Activated naive CD4-positive, alpha-beta T cell treated with anti-CD3 and anti-CD28 coated beads for 36 hours (primary cell): ENCODE measurements at regions not wholly inside any gene's neighbourhood (a gene's known extent, or its start where the extent isn't known, plus 50 kb on each side); places are given as distances from the start of the nearest gene placed in this dataset.

Experiments used
- CTCF ChIA-PET: fragments of 350-600 bp; sonication (Branson Sonifier 250); formaldehyde crosslinking; loops from one replicate; lab custom pipeline; 2021; ENCODE audit warnings: antibody characterized with exemption; lab: Charles Lee
- DNase-seq: peaks from one replicate; pipeline ENCODE4 v3.0.0-alpha.2; 2020
- H3K27ac Mint-ChIP-seq: one replicate; pipeline ENCODE4 v1.8.0; 2021; ENCODE audit warnings: mild to moderate bottlenecking, mixed read lengths
- H3K27me3 Mint-ChIP-seq: one replicate; pipeline ENCODE4 v1.8.0; 2021; ENCODE audit warnings: low read depth, mixed read lengths
- H3K36me3 Mint-ChIP-seq: one replicate; pipeline ENCODE4 v1.8.0; 2021; ENCODE audit warnings: low read depth, mixed read lengths
- H3K4me1 Mint-ChIP-seq: one replicate; pipeline ENCODE4 v1.8.0; 2021; ENCODE audit warnings: low read depth, mixed read lengths
- H3K4me3 Mint-ChIP-seq: one replicate; pipeline ENCODE4 v1.8.0; 2021; ENCODE audit warnings: mild to moderate bottlenecking, moderate library complexity, mixed read lengths
- H3K9me3 Mint-ChIP-seq: one replicate; pipeline ENCODE4 v1.8.0; 2021; ENCODE audit warnings: mixed read lengths
- intact Hi-C: fragments of 100-400 bp; cut with micrococcal nuclease; formaldehyde crosslinking; loops from one replicate; pipeline ENCODE4 v1.15.1; 2023

- Mint-ChIP-seq H3K27me3 (peaks cover 5% of the 10 kb centered on the region), H3K9me3 (no peaks in the 10 kb centered on the region), H3K36me3 (no peaks in the 10 kb centered on the region), H3K27ac (no peak overlapping the region), H3K4me1 (no peaks in the 10 kb centered on the region), H3K4me3 (no peak overlapping the region)
- intact Hi-C loops: no loop called here
- CTCF ChIA-PET: no interaction called here
- DNase-seq: no peak
Measured at GRCh38 chr2:60116161-60116875, 437.1 kb downstream of the BCL11A start.

DNA sequence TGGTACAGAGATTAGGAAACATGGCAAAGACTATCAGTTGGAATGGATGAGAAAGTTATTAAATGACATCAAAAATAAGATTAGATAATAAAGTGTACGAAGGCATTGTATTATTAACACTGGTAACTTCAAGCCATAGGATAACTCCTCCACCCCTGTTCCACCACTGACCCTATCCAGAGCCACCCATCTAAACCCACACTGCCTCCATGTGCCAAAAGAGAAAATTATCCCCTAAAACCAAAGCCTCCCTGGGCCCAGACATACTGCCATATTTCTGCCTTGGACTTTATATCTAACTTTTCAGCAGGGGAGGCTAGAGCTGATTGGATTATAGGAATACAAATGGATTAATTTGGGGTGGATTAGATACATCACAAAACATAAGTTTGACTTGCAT, 443.7 kb downstream of the BCL11A start:
- H3K27me3 Mint-ChIP-seq: no peaks in the 10 kb centered on the region
- H3K36me3 Mint-ChIP-seq: no peaks in the 10 kb centered on the region
- DNase-seq: no peak
- H3K4me3 Mint-ChIP-seq: no peak overlapping the region
- intact Hi-C loops: no loop called here
- CTCF ChIA-PET: no interaction called here
- no peaks in the 10 kb centered on the region for H3K9me3 Mint-ChIP-seq
- H3K27ac Mint-ChIP-seq: no peak overlapping the region
- H3K4me1 Mint-ChIP-seq: peaks cover 9% of the 10 kb centered on the region

- Mint-ChIP-seq H3K4me1 (peaks cover 15% of the 10 kb centered on the region), H3K36me3 (no peaks in the 10 kb centered on the region), H3K9me3 (no peaks in the 10 kb centered on the region), H3K27ac (no peak overlapping the region), H3K4me3 (no peak overlapping the region), H3K27me3 (no peaks in the 10 kb centered on the region)
- no peak for DNase-seq
- CTCF ChIA-PET: interaction anchor here (0.8 kb wide), 1 partner anchor 47 kb away, joined by 3 read pairs; no protein-coding TSS in a partner anchor
- intact Hi-C loops: no loop called here
Measured at GRCh38 chr2:60106836-60107529, 446.5 kb downstream of the BCL11A start.

GRCh38 chr2:60105906-60106305, 447.5 kb downstream of the BCL11A start:
- no peak for DNase-seq
- no peak overlapping the region for H3K4me3 Mint-ChIP-seq
- H3K4me1 Mint-ChIP-seq: peaks cover 15% of the 10 kb centered on the region
- intact Hi-C loops: loop anchor here (2.0 kb wide), 1 partner anchor 451 kb away; no protein-coding TSS in a partner anchor
- no peaks in the 10 kb centered on the region for H3K36me3 Mint-ChIP-seq
- no peaks in the 10 kb centered on the region for H3K9me3 Mint-ChIP-seq
- H3K27ac Mint-ChIP-seq: no peak overlapping the region
- H3K27me3 Mint-ChIP-seq: no peaks in the 10 kb centered on the region
- CTCF ChIA-PET: interaction anchor here (0.9 kb wide), 1 partner anchor 48 kb away, joined by 4 read pairs; no protein-coding TSS in a partner anchor

DNA sequence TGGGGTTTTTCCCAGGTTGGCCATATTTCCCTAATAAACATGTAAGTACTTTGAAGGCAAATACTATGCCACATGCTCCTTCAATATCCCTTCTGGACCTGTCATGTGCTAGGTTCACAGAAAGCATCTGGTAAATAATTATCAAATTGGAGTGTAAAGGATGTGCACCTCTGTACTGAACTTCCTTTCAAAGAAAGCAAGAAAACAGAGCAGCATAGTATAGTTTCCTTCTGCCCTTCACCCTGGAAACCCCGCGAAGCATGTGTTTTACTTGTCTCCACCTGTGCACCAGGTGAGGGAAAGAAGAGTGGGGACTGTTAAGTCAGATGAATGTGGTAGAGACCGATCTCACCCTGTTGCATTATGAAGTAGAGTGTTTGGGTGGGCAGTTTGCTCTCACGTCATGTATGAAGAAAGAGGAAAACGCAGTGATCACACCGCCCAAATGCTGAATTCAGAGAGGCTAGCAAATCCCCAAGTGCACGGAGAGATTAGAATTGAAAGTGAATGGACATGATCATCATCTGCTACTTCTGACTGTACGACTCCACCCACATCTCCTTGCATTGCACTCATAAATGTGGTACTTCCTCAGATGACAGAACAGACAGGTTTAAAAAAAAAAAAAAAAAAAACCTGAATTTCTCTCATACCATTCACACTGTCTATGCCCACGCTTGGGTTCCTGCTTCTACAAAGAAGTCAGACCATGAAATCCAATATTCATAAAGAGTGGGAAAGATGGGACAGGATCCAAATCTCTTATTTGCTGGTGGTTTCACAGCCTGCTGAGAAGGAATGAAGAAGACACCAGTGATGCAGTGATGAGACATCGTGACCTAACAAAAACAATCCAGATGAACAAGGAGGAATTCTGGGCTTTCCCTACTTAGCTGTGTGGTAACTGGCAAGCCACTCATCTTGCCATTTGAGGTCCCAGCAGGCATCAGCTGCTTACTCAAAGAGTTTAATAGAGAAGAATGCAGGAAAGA, 448.6 kb downstream of the BCL11A start:
- intact Hi-C loops: loop anchor here (2.0 to 5.0 kb wide), 2 partner anchors 218 to 452 kb away; no protein-coding TSS in a partner anchor
- peak; percentile 30 for DNase-seq
- Mint-ChIP-seq H3K27ac (no peak overlapping the region), H3K36me3 (no peaks in the 10 kb centered on the region), H3K4me3 (peak overlapping the region; percentile 53), H3K9me3 (no peaks in the 10 kb centered on the region), H3K4me1 (peaks cover 15% of the 10 kb centered on the region), H3K27me3 (peaks cover 3% of the 10 kb centered on the region)
- CTCF ChIA-PET: no interaction called here

DNA sequence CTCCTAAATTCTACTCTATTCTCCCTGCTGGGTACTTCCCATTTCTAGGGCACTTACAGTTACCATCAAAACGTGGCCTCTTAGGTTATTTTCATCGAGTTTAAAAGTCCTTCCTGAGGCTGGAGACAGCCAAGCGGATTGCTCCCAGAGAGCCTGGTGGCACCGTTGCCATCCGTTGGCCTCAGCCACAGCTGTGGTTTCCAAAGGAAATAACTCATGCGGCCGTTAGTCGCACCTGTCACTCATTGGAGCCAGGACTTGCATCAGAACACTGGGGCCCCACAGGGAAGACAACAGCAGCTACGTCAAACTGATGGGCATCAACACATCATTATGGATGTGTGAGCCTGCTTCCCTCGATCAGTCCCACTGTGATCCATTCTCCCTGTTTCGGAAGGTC, 453.4 kb downstream of the BCL11A start:
- no peak for DNase-seq
- no peak overlapping the region for H3K4me3 Mint-ChIP-seq
- H3K36me3 Mint-ChIP-seq: no peaks in the 10 kb centered on the region
- no peak overlapping the region for H3K27ac Mint-ChIP-seq
- intact Hi-C loops: loop anchor here (5.0 kb wide), 1 partner anchor 213 kb away; no protein-coding TSS in a partner anchor
- H3K4me1 Mint-ChIP-seq: peaks cover 9% of the 10 kb centered on the region
- no peaks in the 10 kb centered on the region for H3K9me3 Mint-ChIP-seq
- CTCF ChIA-PET: no interaction called here
- H3K27me3 Mint-ChIP-seq: peaks cover 5% of the 10 kb centered on the region

DNA sequence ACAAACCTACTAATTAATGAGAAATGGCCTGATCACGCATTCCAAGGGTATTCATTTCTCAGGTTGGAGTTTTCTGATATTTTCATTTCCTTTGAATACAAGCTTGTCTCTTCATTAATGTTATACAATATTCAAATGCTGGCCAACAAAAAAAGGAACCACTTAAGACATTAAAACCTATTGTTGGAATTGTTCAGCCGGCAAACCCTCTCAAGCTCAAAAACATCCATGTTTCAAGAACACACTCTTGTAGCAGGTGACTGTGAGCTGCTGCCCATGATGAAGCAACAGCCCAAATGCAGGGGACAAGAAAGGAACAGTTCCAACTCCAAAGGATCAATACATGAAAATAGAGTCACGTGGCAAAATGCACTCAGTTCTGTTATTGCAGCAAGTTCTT, 454.5 kb downstream of the BCL11A start:
- Mint-ChIP-seq H3K9me3 (no peaks in the 10 kb centered on the region), H3K27me3 (peaks cover 5% of the 10 kb centered on the region), H3K36me3 (no peaks in the 10 kb centered on the region), H3K27ac (no peak overlapping the region), H3K4me3 (no peak overlapping the region), H3K4me1 (no peaks in the 10 kb centered on the region)
- intact Hi-C loops: no loop called here
- no peak for DNase-seq
- CTCF ChIA-PET: no interaction called here

DNA sequence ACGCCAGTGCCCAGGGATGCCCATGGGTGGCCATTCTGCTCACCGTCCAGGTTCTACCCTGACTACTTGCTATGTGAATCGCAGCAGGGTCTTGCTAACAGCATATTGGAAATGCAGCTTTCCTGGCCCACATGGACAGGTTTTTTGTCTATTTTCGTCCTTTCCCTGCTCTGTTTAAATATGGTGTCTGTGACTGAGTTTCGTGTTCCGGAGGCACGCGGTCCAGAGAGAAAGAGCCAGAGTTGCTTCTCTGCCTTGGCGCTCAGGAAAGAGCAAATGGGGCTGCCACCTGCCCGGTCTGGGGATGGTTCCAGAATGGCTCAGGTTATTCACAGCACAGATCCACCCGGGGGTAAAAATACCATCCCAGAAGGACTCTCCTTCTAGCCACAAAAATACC, 456.2 kb downstream of the BCL11A start:
- Mint-ChIP-seq H3K9me3 (no peaks in the 10 kb centered on the region), H3K27me3 (peaks cover 5% of the 10 kb centered on the region), H3K4me3 (no peak overlapping the region), H3K27ac (no peak overlapping the region), H3K36me3 (no peaks in the 10 kb centered on the region), H3K4me1 (no peaks in the 10 kb centered on the region)
- CTCF ChIA-PET: no interaction called here
- intact Hi-C loops: no loop called here
- no peak for DNase-seq

- Mint-ChIP-seq H3K4me1 (no peaks in the 10 kb centered on the region), H3K27ac (no peak overlapping the region), H3K9me3 (no peaks in the 10 kb centered on the region), H3K27me3 (peaks cover 5% of the 10 kb centered on the region), H3K36me3 (no peaks in the 10 kb centered on the region), H3K4me3 (no peak overlapping the region)
- CTCF ChIA-PET: no interaction called here
- intact Hi-C loops: no loop called here
- DNase-seq: no peak
Measured at GRCh38 chr2:60096556-60096955, 456.9 kb downstream of the BCL11A start.

GRCh38 chr2:60095903-60096302, 457.6 kb downstream of the BCL11A start:
- no peaks in the 10 kb centered on the region for H3K9me3 Mint-ChIP-seq
- no peaks in the 10 kb centered on the region for H3K4me1 Mint-ChIP-seq
- intact Hi-C loops: no loop called here
- DNase-seq: no peak
- no peaks in the 10 kb centered on the region for H3K36me3 Mint-ChIP-seq
- no peak overlapping the region for H3K4me3 Mint-ChIP-seq
- no peak overlapping the region for H3K27ac Mint-ChIP-seq
- CTCF ChIA-PET: no interaction called here
- H3K27me3 Mint-ChIP-seq: peaks cover 5% of the 10 kb centered on the region

DNA sequence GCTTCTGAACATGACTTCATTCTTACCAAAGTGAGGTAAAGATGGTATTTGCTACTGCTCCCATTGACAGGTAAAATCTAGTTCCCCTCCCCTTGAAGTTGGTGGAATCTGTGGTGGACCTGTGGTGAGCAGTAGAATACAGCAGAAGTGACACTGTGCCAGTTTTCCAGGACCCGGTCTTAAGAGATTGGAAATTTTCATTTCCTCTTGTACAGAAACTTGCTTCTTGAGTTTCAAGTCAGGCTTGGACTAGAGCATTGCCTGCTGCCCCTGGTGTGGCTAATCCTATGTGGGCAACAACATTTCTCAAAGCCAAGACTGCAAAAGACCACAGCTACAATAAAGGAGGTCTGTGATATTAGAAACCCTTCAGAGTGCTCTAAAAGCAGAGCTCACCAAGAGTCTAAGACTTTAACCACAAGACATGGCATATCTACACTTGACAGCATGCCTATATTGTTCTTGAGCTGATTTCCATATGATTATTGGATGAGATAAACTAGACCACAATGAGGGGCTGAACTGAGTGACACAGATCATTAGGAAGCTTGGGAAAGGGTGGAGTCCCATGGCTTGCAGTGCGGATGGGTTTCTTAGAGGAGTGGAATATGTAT, 458.1 kb downstream of the BCL11A start:
- no peak for DNase-seq
- CTCF ChIA-PET: no interaction called here
- Mint-ChIP-seq H3K36me3 (no peaks in the 10 kb centered on the region), H3K4me3 (no peak overlapping the region), H3K27me3 (peaks cover 2% of the 10 kb centered on the region), H3K9me3 (no peaks in the 10 kb centered on the region), H3K27ac (no peak overlapping the region), H3K4me1 (no peaks in the 10 kb centered on the region)
- intact Hi-C loops: no loop called here

- Mint-ChIP-seq H3K27me3 (peaks cover 2% of the 10 kb centered on the region), H3K4me3 (no peak overlapping the region), H3K36me3 (no peaks in the 10 kb centered on the region), H3K9me3 (no peaks in the 10 kb centered on the region), H3K27ac (no peak overlapping the region), H3K4me1 (no peaks in the 10 kb centered on the region)
- CTCF ChIA-PET: no interaction called here
- DNase-seq: no peak
- intact Hi-C loops: no loop called here
Measured at GRCh38 chr2:60094450-60094929, 459.0 kb downstream of the BCL11A start.
